ENCODE measurements at regions not wholly inside any gene's neighbourhood (a gene's known extent, or its start where the extent isn't known, plus 50 kb on each side); places are given as distances from the start of the nearest gene placed in this dataset.

GRCh38 chr22:27100789-27101188 lies 443.4 kb downstream of the MIAT start:
- Histone ChIP-seq H3K9me3 (ENCODE audit: control insufficient read depth, low read length) (no peaks in the 10 kb centered on the region), H3K14ac (ENCODE audit: low read length in 2 of 2) (no peak overlapping the region), H3K27me3 (ENCODE audit: control insufficient read depth in 1 of 2, insufficient read depth in 1 of 2, low read length in 2 of 2) (peaks cover 0 to 85% of the 10 kb centered on the region in 2 experiments), H3K9ac (ENCODE audit: low read length) (no peak overlapping the region), H4K8ac (ENCODE audit: low read length) (no peak overlapping the region), H4K91ac (ENCODE audit: low read length) (peak overlapping the region; percentile 21), H3K4me2 (ENCODE audit: low read length, poor library complexity, severe bottlenecking) (peak overlapping the region; percentile 2), H2AFZ (ENCODE audit: low read depth, low read length) (peak overlapping the region; percentile 49), H3K23ac (ENCODE audit: low read length in 2 of 2) (no peak overlapping the region), H3K79me1 (replicated peaks; ENCODE audit: low read length, poor library complexity, severe bottlenecking) (no peaks in the 10 kb centered on the region), H3K36me3 (ENCODE audit: control insufficient read depth in 1 of 2, insufficient read depth in 2 of 2, low read depth in 1 of 2, low read length in 2 of 2) (no peaks in the 10 kb centered on the region), H3K18ac (ENCODE audit: low read depth in 1 of 2, low read length in 2 of 2) (peak overlapping the region in 1 of 2 experiments; percentile 67), H2AK5ac (ENCODE audit: low read length, severe bottlenecking) (peak overlapping the region; percentile 94), H3K4me3 (ENCODE audit: insufficient read depth in 1 of 2, low read depth in 1 of 2, low read length in 2 of 2) (no peak overlapping the region), H2BK12ac (ENCODE audit: low read length in 2 of 2) (peak overlapping the region; percentile 35 to 80), H2BK120ac (ENCODE audit: low read depth, low read length) (no peak overlapping the region), H3K4ac (ENCODE audit: low read depth in 1 of 2, low read length in 2 of 2) (no peak overlapping the region), H2BK5ac (ENCODE audit: low read depth, low read length, poor library complexity, severe bottlenecking) (no peak overlapping the region), H3K27ac (ENCODE audit: low read length, poor library complexity, severe bottlenecking) (peak overlapping the region; percentile 58), H2BK15ac (ENCODE audit: low read depth, poor library complexity, severe bottlenecking) (no peak overlapping the region), H3K4me1 (ENCODE audit: control insufficient read depth, insufficient read depth, low read depth, low read length) (peaks cover 29% of the 10 kb centered on the region)
- DNase-seq, result peak; percentile 87
- 5% methylated on average over 18 of the region's 18 CpGs for WGBS

- H3K9ac ChIP-seq (ENCODE audit: low read length), result no peak overlapping the region
- no peaks in the 10 kb centered on the region for H3K79me1 ChIP-seq (replicated peaks; ENCODE audit: low read length, poor library complexity, severe bottlenecking)
- no peak overlapping the region for H3K14ac ChIP-seq (ENCODE audit: low read length in 2 of 2)
- peak overlapping the region; percentile 35 to 83 for H2BK12ac ChIP-seq (ENCODE audit: low read length in 2 of 2)
- H3K4me1 ChIP-seq (ENCODE audit: control insufficient read depth, insufficient read depth, low read depth, low read length), result peaks cover 29% of the 10 kb centered on the region
- no peak overlapping the region for H2BK5ac ChIP-seq (ENCODE audit: low read depth, low read length, poor library complexity, severe bottlenecking)
- no peak overlapping the region for H2AFZ ChIP-seq (ENCODE audit: low read depth, low read length)
- H3K23ac ChIP-seq (ENCODE audit: low read length in 2 of 2), result no peak overlapping the region
- no peak overlapping the region for H3K4me2 ChIP-seq (ENCODE audit: low read length, poor library complexity, severe bottlenecking)
- no peaks in the 10 kb centered on the region for H3K36me3 ChIP-seq (ENCODE audit: control insufficient read depth in 1 of 2, insufficient read depth in 2 of 2, low read depth in 1 of 2, low read length in 2 of 2)
- no peak for DNase-seq
- peak overlapping the region; percentile 58 for H3K27ac ChIP-seq (ENCODE audit: low read length, poor library complexity, severe bottlenecking)
- no peak overlapping the region for H2BK15ac ChIP-seq (ENCODE audit: low read depth, poor library complexity, severe bottlenecking)
- peak overlapping the region; percentile 95 for H2AK5ac ChIP-seq (ENCODE audit: low read length, severe bottlenecking)
- peak overlapping the region in 1 of 2 experiments; percentile 75 for H3K18ac ChIP-seq (ENCODE audit: low read depth in 1 of 2, low read length in 2 of 2)
- no peaks in the 10 kb centered on the region for H3K9me3 ChIP-seq (ENCODE audit: control insufficient read depth, low read length)
- H2BK120ac ChIP-seq (ENCODE audit: low read depth, low read length), result no peak overlapping the region
- H3K27me3 ChIP-seq (ENCODE audit: control insufficient read depth in 1 of 2, insufficient read depth in 1 of 2, low read length in 2 of 2), result peaks cover 0 to 80% of the 10 kb centered on the region in 2 experiments
- H3K4ac ChIP-seq (ENCODE audit: low read depth in 1 of 2, low read length in 2 of 2), result peak overlapping the region in 1 of 2 experiments; percentile 11
- H4K8ac ChIP-seq (ENCODE audit: low read length), result no peak overlapping the region
- no peak overlapping the region for H3K4me3 ChIP-seq (ENCODE audit: insufficient read depth in 1 of 2, low read depth in 1 of 2, low read length in 2 of 2)
- WGBS, result 92% methylated on average over 1 of the region's 1 CpG
- peak overlapping the region; percentile 22 for H4K91ac ChIP-seq (ENCODE audit: low read length)
Measured at GRCh38 chr22:27101288-27101687, 443.9 kb downstream of the MIAT start.

GRCh38 chr22:27104449-27104848 lies 447.1 kb downstream of the MIAT start:
- Histone ChIP-seq H2BK120ac (ENCODE audit: low read depth, low read length) (no peak overlapping the region), H3K4me3 (ENCODE audit: insufficient read depth in 1 of 2, low read depth in 1 of 2, low read length in 2 of 2) (no peak overlapping the region), H3K9ac (ENCODE audit: low read length) (no peak overlapping the region), H3K23ac (ENCODE audit: low read length in 2 of 2) (no peak overlapping the region), H2AFZ (ENCODE audit: low read depth, low read length) (no peak overlapping the region), H4K91ac (ENCODE audit: low read length) (no peak overlapping the region), H3K4me1 (ENCODE audit: control insufficient read depth, insufficient read depth, low read depth, low read length) (peaks cover 36% of the 10 kb centered on the region), H3K4ac (ENCODE audit: low read depth in 1 of 2, low read length in 2 of 2) (no peak overlapping the region), H2BK5ac (ENCODE audit: low read depth, low read length, poor library complexity, severe bottlenecking) (no peak overlapping the region), H2BK12ac (ENCODE audit: low read length in 2 of 2) (no peak overlapping the region), H2AK5ac (ENCODE audit: low read length, severe bottlenecking) (no peak overlapping the region), H3K4me2 (ENCODE audit: low read length, poor library complexity, severe bottlenecking) (no peak overlapping the region), H2BK15ac (ENCODE audit: low read depth, poor library complexity, severe bottlenecking) (no peak overlapping the region), H3K36me3 (ENCODE audit: control insufficient read depth in 1 of 2, insufficient read depth in 2 of 2, low read depth in 1 of 2, low read length in 2 of 2) (no peaks in the 10 kb centered on the region), H4K8ac (ENCODE audit: low read length) (no peak overlapping the region), H3K18ac (ENCODE audit: low read depth in 1 of 2, low read length in 2 of 2) (no peak overlapping the region), H3K27me3 (ENCODE audit: control insufficient read depth in 1 of 2, insufficient read depth in 1 of 2, low read length in 2 of 2) (peaks cover 0 to 60% of the 10 kb centered on the region in 2 experiments), H3K9me3 (ENCODE audit: control insufficient read depth, low read length) (peaks cover 5% of the 10 kb centered on the region), H3K14ac (ENCODE audit: low read length in 2 of 2) (no peak overlapping the region), H3K79me1 (replicated peaks; ENCODE audit: low read length, poor library complexity, severe bottlenecking) (no peaks in the 10 kb centered on the region), H3K27ac (ENCODE audit: low read length, poor library complexity, severe bottlenecking) (no peak overlapping the region)
- no peak for DNase-seq
- WGBS, result 44% methylated on average over 2 of the region's 3 CpGs

GRCh38 chr22:27105142-27106025 lies 448.0 kb downstream of the MIAT start:
- Histone ChIP-seq H3K36me3 (ENCODE audit: control insufficient read depth in 1 of 2, insufficient read depth in 2 of 2, low read depth in 1 of 2, low read length in 2 of 2) (no peaks in the 10 kb centered on the region), H3K9ac (ENCODE audit: low read length) (peak overlapping the region; percentile 35), H3K18ac (ENCODE audit: low read depth in 1 of 2, low read length in 2 of 2) (no peak overlapping the region), H3K27me3 (ENCODE audit: control insufficient read depth in 1 of 2, insufficient read depth in 1 of 2, low read length in 2 of 2) (peaks cover 0 to 59% of the 10 kb centered on the region in 2 experiments), H3K27ac (ENCODE audit: low read length, poor library complexity, severe bottlenecking) (peak overlapping the region; percentile 93), H2AK5ac (ENCODE audit: low read length, severe bottlenecking) (peak overlapping the region; percentile 57), H2BK15ac (ENCODE audit: low read depth, poor library complexity, severe bottlenecking) (peak overlapping the region; percentile 97), H4K91ac (ENCODE audit: low read length) (no peak overlapping the region), H2BK120ac (ENCODE audit: low read depth, low read length) (no peak overlapping the region), H3K4me1 (ENCODE audit: control insufficient read depth, insufficient read depth, low read depth, low read length) (peaks cover 30% of the 10 kb centered on the region), H2BK5ac (ENCODE audit: low read depth, low read length, poor library complexity, severe bottlenecking) (no peak overlapping the region), H3K9me3 (ENCODE audit: control insufficient read depth, low read length) (peaks cover 11% of the 10 kb centered on the region), H3K4me2 (ENCODE audit: low read length, poor library complexity, severe bottlenecking) (no peak overlapping the region), H3K14ac (ENCODE audit: low read length in 2 of 2) (no peak overlapping the region), H2AFZ (ENCODE audit: low read depth, low read length) (no peak overlapping the region), H4K8ac (ENCODE audit: low read length) (peak overlapping the region; percentile 27), H3K23ac (ENCODE audit: low read length in 2 of 2) (no peak overlapping the region), H2BK12ac (ENCODE audit: low read length in 2 of 2) (peak overlapping the region; percentile 64 to 75), H3K4me3 (ENCODE audit: insufficient read depth in 1 of 2, low read depth in 1 of 2, low read length in 2 of 2) (no peak overlapping the region), H3K79me1 (replicated peaks; ENCODE audit: low read length, poor library complexity, severe bottlenecking) (no peaks in the 10 kb centered on the region), H3K4ac (ENCODE audit: low read depth in 1 of 2, low read length in 2 of 2) (peak overlapping the region in 1 of 2 experiments; percentile 35)
- 48% methylated on average over 10 of the region's 11 CpGs for WGBS
- peak; percentile 90 for DNase-seq
